Spinal cord (tissue), 9 donors: ENCODE measurements at regions not wholly inside any gene's neighbourhood (a gene's known extent, or its start where the extent isn't known, plus 50 kb on each side); places are given as distances from the start of the nearest gene placed in this dataset.
A peak's percentile ranks its signal among the peaks of the same experiment; 100 is the strongest.

Experiments
- DNase-seq, 6 donors: peaks; one replicate each; pipeline versions ENCODE4 v3.0.0 to v3.0.0-alpha.2; 2013 to 2015; ENCODE audit warnings: low spot score in 6 of 6, low read depth in 4 of 6
- H3K27ac ChIP-seq: one replicate; pipeline ENCODE4 v1.5.1; 2013; ENCODE audit warnings: low read depth, low read length, control low read depth
- H3K27me3 ChIP-seq: one replicate; pipeline ENCODE4 v1.6.1; 2013; ENCODE audit warnings: low read length; ENCODE audit not compliant: control insufficient read depth, insufficient read depth
- H3K36me3 ChIP-seq: one replicate; pipeline ENCODE4 v1.6.1; 2013; ENCODE audit warnings: low read length; ENCODE audit not compliant: control insufficient read depth, insufficient read depth
- H3K4me1 ChIP-seq: one replicate; pipeline ENCODE4 v1.6.1; 2013; ENCODE audit warnings: low read length; ENCODE audit not compliant: control insufficient read depth, insufficient read depth
- H3K4me3 ChIP-seq: one replicate; pipeline ENCODE4 v1.5.1; 2013; ENCODE audit warnings: low read depth, low read length, control low read depth
- H3K9me3 ChIP-seq: one replicate; pipeline ENCODE4 v1.6.1; 2013; ENCODE audit warnings: low read length; ENCODE audit not compliant: control insufficient read depth, insufficient read depth
- WGBS: methylation state at CpG from one replicate; pipeline ENCODE4 v1.1.5; 2013; ENCODE audit warnings: missing lambda C conversion rate; ENCODE audit not compliant: insufficient coverage; 5-methylcytosine and 5-hydroxymethylcytosine counted together
- donor health status: healthy.

DNA sequence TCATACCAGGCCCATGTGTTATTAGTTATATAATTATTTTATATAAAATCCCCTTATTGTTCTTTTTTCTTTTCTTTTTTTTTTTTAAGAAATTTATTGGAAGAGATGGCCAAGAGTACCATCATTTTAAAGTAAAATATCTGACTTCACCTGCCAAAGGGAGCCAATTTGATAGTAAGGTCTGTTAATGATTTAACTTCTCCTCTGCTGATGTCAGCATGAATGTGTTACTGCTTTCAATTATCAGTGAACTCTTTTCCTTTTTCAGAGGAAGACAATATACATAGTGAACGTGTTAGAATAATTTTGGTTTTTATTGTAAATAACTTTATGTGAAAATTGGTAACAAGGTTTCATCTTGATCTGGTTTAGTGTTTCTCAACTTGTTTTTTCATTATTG is 409.6 kb downstream of the SH3GL2 start:
- no peaks in the 10 kb centered on the region for H3K27me3 ChIP-seq
- WGBS: no CpG with 5 or more reads among the region's 1 CpG

DNA sequence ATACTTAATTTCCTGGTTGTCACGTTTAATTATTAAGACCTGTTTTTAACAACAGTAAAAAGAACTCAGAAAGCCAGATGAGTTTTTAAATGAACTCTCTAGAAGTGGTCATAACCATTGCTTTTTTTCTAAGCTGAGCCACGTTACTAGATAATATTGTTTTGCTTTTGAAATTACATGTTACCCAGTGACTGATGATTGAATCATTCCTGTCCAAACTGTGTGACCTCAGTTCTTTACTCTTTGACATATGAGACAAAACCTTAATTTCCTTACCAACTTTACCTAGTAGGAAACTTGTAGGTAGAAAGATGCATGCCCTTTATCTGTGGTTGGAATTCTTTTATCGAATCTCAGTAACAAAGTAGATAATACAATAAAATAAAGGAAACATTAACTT is 411.7 kb downstream of the SH3GL2 start:
- no peak overlapping the region for H3K27ac ChIP-seq
- no peak for DNase-seq
- no peaks in the 10 kb centered on the region for H3K36me3 ChIP-seq
- no peaks in the 10 kb centered on the region for H3K4me1 ChIP-seq
- no CpG with 5 or more reads among the region's 3 CpGs for WGBS
- H3K4me3 ChIP-seq: no peak overlapping the region
- H3K9me3 ChIP-seq: no peaks in the 10 kb centered on the region
- no peaks in the 10 kb centered on the region for H3K27me3 ChIP-seq

More for the DNA sequence above, 409.6 kb downstream of the SH3GL2 start:
- H3K27ac ChIP-seq: no peak overlapping the region
- DNase-seq: no peak
- H3K36me3 ChIP-seq: no peaks in the 10 kb centered on the region
- no peak overlapping the region for H3K4me3 ChIP-seq
- no peaks in the 10 kb centered on the region for H3K9me3 ChIP-seq
- no peaks in the 10 kb centered on the region for H3K4me1 ChIP-seq

DNA sequence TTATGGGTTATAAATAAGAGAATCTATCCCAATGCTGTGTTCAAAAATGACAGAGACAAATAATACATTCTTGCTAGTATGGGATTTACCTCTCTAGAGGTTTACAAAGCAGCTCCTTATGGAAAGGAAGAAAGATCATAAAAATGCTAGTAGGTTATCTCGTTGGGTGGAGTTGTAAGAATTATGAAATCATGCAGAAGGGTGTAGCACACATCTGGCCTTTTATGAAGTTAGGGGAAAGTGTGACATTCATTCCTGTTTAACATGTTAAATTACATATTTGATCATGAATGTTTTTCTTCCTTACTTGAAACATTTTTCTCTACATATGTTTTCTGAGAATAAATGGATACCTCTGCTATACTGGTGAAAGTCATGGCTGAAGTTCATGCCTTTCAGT is 414.2 kb downstream of the SH3GL2 start:
- DNase-seq: no peak
- H3K27me3 ChIP-seq: no peaks in the 10 kb centered on the region
- H3K36me3 ChIP-seq: no peaks in the 10 kb centered on the region
- WGBS: no CpG with 5 or more reads among the region's 1 CpG
- no peak overlapping the region for H3K27ac ChIP-seq
- no peaks in the 10 kb centered on the region for H3K4me1 ChIP-seq
- no peaks in the 10 kb centered on the region for H3K9me3 ChIP-seq
- no peak overlapping the region for H3K4me3 ChIP-seq

DNA sequence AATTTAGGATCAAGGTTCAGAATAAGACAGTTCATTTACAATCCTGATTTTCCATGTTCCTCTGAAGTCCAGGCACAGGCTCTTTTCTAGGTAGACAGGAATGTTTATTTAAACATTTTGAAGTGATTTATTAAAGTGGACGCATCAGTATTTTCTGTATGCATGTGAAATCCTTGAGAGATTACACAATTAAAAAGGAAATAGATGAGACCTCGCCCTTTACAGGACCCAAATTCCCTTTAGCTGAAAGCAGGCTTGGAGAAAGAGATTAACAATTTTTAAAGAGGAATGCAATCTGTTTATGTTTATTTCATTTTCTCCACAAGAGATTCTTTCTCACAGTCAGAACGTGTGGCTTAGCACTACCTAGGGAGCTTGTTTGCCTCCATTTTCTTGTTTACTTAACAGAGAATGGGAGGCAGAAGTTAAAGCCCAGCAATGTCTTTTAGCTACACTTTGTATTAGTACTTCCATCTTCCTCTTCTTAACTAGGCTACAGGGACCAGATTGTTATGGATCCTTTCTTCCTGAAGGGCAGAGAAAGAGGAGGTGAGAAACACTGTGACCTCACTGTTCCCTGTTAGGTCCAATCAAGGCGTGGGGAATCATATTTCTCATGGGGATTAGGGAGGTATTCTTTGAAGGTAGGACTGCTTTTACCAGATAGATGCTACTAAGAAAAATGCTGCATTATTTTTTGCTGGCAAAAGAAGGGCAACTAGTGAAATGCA is 416.0 kb downstream of the SH3GL2 start:
- H3K27me3 ChIP-seq: no peaks in the 10 kb centered on the region
- H3K4me1 ChIP-seq: no peaks in the 10 kb centered on the region
- 57% methylated on average over 2 of the region's 4 CpGs for WGBS
- H3K36me3 ChIP-seq: no peaks in the 10 kb centered on the region
- H3K9me3 ChIP-seq: no peaks in the 10 kb centered on the region
- H3K4me3 ChIP-seq: no peak overlapping the region
- no peak overlapping the region for H3K27ac ChIP-seq
- peak in 1 of 6 donors; percentile 25 for DNase-seq

DNA sequence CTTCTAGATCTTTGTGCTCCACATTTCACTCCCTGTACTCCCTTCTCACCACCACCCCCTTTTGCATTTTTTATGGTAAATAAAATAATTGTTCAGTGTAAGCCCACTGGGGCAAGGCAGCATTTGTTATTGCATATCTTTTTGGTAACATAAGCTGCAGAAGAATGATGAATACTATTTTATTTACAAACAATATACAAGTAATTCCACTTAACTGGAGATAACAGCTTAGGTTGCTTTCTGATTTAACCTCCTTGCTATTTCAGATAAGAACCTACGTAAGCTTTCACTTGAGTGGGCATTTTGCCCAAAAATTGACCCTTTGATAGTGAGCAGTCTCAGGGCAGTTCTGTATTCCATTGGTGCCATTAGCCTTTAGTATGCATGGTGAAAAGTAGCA is 417.9 kb downstream of the SH3GL2 start:
- H3K27ac ChIP-seq: no peak overlapping the region
- 83% methylated on average over 1 of the region's 1 CpG for WGBS
- no peak overlapping the region for H3K4me3 ChIP-seq
- H3K36me3 ChIP-seq: no peaks in the 10 kb centered on the region
- no peaks in the 10 kb centered on the region for H3K27me3 ChIP-seq
- no peak for DNase-seq
- H3K4me1 ChIP-seq: no peaks in the 10 kb centered on the region
- no peaks in the 10 kb centered on the region for H3K9me3 ChIP-seq

DNA sequence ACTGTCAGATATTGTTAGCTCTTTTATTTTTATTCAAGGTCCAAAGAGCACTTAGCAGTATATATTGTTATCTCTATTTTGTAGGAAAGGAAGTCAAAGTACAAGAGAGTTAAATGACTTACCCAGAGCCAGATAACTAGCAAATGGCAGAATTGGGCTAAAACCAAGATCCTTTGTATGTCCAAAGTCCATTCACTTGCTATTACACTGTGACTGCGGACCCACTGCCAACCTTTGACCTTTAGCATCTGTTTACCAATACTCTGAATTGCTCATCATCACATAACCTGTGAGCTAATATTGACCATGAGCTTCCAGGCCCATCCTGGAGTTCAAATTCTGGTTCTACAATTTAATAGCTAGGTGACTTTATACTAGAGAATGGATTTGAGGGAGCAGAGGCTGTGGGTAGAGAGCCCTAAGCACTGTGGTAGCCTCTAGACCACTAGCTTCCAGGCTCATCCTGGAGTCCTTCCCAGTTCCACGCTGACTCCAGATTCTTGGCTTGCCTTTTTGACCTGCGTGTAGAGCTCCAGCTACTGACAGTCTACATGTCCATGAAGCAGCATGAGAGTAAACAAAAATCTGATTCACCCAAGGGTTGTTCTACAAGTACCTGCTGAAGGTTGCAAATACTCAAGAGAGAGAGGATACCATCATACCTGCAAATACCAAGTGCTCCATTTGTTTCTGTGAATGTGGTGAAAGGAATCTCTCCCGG is 424.0 kb downstream of the SH3GL2 start:
- WGBS: 86% methylated on average over 3 of the region's 4 CpGs
- DNase-seq: no peak
- Histone ChIP-seq H3K9me3 (no peaks in the 10 kb centered on the region), H3K36me3 (no peaks in the 10 kb centered on the region), H3K4me3 (no peak overlapping the region), H3K4me1 (no peaks in the 10 kb centered on the region), H3K27me3 (no peaks in the 10 kb centered on the region), H3K27ac (no peak overlapping the region)

DNA sequence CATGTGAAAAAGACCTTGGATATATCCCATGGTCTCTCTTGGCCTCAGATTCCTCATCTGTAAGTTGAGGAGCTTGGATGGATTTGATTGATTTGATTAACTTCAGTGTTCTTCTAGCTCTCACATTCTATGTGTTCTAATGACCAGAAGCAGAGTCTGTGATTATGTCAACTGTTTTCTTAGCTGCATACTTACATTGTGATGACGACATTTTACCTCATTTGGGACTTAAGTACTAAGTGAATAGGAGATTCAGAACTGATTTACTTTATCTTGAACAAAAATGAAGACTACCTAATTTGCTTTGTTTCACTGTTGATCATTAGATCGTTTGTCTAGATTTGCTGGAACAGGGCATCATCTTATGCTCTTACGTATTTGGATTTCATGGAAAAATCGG is 427.7 kb downstream of the SH3GL2 start:
- WGBS: no CpG with 5 or more reads among the region's 4 CpGs
- no peak overlapping the region for H3K27ac ChIP-seq

DNA sequence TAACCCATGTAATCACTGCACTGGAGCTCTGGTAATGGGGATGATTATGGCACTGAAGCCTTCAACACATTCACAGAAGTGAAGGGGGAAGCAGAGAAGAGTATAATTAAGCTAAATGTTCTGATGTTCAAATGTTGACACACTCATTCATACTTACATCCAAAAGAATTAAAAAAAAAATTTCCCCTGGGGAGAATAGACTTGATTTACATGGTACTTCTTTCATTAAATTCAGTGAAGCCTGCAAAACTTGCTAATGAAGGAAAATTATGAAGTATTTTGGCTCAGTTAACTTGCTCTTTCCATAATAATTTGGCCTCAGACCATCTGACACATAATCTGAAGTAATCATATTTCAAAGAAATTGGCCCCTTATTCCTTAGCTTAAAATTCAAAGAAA is 428.8 kb downstream of the SH3GL2 start:
- no peaks in the 10 kb centered on the region for H3K4me1 ChIP-seq
- H3K27ac ChIP-seq: no peak overlapping the region
- no peaks in the 10 kb centered on the region for H3K27me3 ChIP-seq
- no peak overlapping the region for H3K4me3 ChIP-seq
- H3K36me3 ChIP-seq: no peaks in the 10 kb centered on the region
- peak in 2 of 6 donors; percentile 28 to 72 for DNase-seq
- H3K9me3 ChIP-seq: no peaks in the 10 kb centered on the region

More for the DNA sequence above, 427.7 kb downstream of the SH3GL2 start:
- no peak for DNase-seq
- H3K4me1 ChIP-seq: no peaks in the 10 kb centered on the region
- H3K4me3 ChIP-seq: no peak overlapping the region
- H3K9me3 ChIP-seq: no peaks in the 10 kb centered on the region
- no peaks in the 10 kb centered on the region for H3K36me3 ChIP-seq
- H3K27me3 ChIP-seq: no peaks in the 10 kb centered on the region

DNA sequence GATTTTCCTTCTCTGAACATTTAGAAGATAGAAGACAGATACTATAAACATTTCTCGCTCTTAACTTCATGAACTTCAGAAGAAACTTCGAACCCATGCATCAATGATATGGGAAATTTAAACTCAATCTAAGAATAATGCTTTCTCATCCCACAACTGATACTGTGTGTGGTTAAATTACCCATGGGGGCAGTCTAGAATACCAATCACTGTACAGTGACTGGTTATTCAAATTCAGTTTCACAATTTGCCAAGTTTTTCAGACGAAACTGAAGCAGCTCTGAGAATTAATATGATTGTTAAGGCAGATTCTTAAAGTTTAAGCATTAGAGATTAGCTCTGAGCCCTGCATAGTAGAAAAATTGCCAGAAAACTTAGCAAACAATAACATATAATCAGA is 431.0 kb downstream of the SH3GL2 start:
- WGBS: no CpG with 5 or more reads among the region's 3 CpGs
- H3K9me3 ChIP-seq: no peaks in the 10 kb centered on the region
- no peak overlapping the region for H3K4me3 ChIP-seq
- H3K27me3 ChIP-seq: no peaks in the 10 kb centered on the region
- H3K36me3 ChIP-seq: no peaks in the 10 kb centered on the region
- DNase-seq: no peak
- no peaks in the 10 kb centered on the region for H3K4me1 ChIP-seq
- no peak overlapping the region for H3K27ac ChIP-seq

DNA sequence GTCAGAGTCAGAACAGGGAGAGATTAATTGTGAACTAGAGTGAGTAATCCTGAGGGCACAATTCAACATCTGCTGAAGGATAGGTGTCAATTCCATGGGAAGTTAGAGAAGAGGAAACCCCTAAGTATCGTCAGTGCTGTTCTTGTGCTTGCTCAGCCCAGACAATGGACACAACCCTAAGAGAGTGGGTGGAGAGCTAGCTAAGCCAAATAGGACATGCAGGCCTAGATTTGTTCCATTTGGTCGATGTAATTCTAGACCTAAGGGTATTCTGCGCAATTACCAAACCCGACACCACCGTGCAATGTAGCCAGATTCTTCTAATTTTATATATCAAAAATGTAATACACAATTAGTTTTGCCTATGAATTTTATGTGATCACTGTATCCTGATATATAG is 431.6 kb downstream of the SH3GL2 start:
- H3K27ac ChIP-seq: no peak overlapping the region
- H3K4me1 ChIP-seq: no peaks in the 10 kb centered on the region
- no peak for DNase-seq
- no peak overlapping the region for H3K4me3 ChIP-seq
- WGBS: 83% methylated on average over 2 of the region's 5 CpGs
- no peaks in the 10 kb centered on the region for H3K9me3 ChIP-seq
- no peaks in the 10 kb centered on the region for H3K36me3 ChIP-seq
- no peaks in the 10 kb centered on the region for H3K27me3 ChIP-seq
